ENCODE measurements at regions not wholly inside any gene's neighbourhood (a gene's known extent, or its start where the extent isn't known, plus 50 kb on each side); places are given as distances from the start of the nearest gene placed in this dataset.

GRCh38 chr2:180657054-180657453 is 323.4 kb upstream of the UBE2E3 start:
- TF ChIP-seq CTCF (IDR thresholded peaks at IDR 0.05), result no peak
- no peak for TF ChIP-seq POLR2A (IDR thresholded peaks at IDR 0.05)
